ENCODE measurements at regions not wholly inside any gene's neighbourhood (a gene's known extent, or its start where the extent isn't known, plus 50 kb on each side); places are given as distances from the start of the nearest gene placed in this dataset.

- no peak for TF ChIP-seq CTCF (IDR thresholded peaks at IDR 0.05; ENCODE audit: extremely low read depth in 1 of 2, insufficient read depth in 1 of 2, low read depth in 1 of 2, low read length in 2 of 2)
- TF ChIP-seq POLR2AphosphoS5 (IDR thresholded peaks at IDR 0.05; ENCODE audit: insufficient read depth, low read depth, low read length) = no peak
- no peak for TF ChIP-seq POLR2A (IDR thresholded peaks at IDR 0.05; ENCODE audit: low read depth, low read length)
- TF ChIP-seq MYC (IDR thresholded peaks at IDR 0.05; ENCODE audit: low read depth, low read length) = no peak
- TF ChIP-seq EZH2 (IDR thresholded peaks at IDR 0.05; ENCODE audit: borderline replicate concordance, low read depth, low read length, severe bottlenecking) = no peak
- TF ChIP-seq MAX (IDR thresholded peaks at IDR 0.05; ENCODE audit: insufficient read depth, insufficient read length) = no peak
- no peak for TF ChIP-seq JUN (IDR thresholded peaks at IDR 0.05; ENCODE audit: borderline replicate concordance, insufficient read depth, insufficient read length, low read depth)
- TF ChIP-seq GATA2 (IDR thresholded peaks at IDR 0.05; ENCODE audit: insufficient read depth, insufficient read length, low read depth, low read length) = no peak
- no peak for TF ChIP-seq FOS (IDR thresholded peaks at IDR 0.05; ENCODE audit: borderline replicate concordance, insufficient read depth, low read length)
Observed at GRCh38 chr1:232180779-232181136, 449.2 kb downstream of the SIPA1L2 start.

Data from endothelial cell of umbilical vein (primary cell).